GM19240 (cell line): ENCODE measurements at regions not wholly inside any gene's neighbourhood (a gene's known extent, or its start where the extent isn't known, plus 50 kb on each side); places are given as distances from the start of the nearest gene placed in this dataset.
"Not testable (repeated sequence)": the region's sequence is repeated elsewhere in the genome, so short reads cannot be mapped to it uniquely, and the experiment has no call there.

ENCODE experiments used
- DNase-seq: peaks from one replicate; pipeline ENCODE4 v3.0.0; 2011; ENCODE audit warnings: low spot score; ENCODE audit not compliant: insufficient read length

DNA sequence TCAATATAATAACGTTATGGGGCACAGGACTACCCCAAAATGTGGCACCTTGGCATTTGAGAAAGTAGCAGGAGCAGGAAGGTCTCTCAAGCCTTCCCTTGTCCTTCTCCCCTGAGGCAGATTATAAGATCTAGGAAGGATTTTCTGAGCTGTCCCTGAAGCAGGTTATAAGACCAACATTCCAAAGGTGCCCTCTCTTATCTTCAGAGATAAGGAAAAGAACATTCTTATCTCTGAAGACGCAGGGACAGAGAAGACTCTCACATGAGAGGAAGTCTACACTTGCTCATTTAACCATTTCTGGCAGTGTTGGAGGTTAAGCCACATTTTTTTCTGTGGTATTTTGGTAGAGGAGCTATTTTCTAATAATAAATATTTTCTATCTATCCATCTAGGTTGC, 437.9 kb upstream of the MAOA start:
- DNase-seq = no peak

DNA sequence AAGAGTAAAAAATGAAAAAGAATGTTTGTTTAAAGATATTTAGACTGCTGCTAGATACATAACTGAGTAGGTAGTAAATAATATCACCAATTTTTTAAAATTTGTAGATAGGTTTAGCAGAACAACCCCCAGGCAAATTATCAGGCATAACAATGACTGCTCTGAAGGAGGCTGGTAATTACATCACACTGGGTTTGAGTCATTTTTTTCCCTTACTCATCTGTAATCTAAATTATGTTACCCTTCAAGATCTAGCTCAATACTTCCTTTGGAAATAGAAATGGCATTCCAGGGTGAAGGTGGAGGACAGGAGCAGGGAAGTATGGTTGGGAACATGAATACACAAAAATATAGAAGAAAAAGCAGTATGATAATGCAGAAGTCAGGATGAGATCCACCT, 431.6 kb upstream of the MAOA start:
- no peak for DNase-seq

DNA sequence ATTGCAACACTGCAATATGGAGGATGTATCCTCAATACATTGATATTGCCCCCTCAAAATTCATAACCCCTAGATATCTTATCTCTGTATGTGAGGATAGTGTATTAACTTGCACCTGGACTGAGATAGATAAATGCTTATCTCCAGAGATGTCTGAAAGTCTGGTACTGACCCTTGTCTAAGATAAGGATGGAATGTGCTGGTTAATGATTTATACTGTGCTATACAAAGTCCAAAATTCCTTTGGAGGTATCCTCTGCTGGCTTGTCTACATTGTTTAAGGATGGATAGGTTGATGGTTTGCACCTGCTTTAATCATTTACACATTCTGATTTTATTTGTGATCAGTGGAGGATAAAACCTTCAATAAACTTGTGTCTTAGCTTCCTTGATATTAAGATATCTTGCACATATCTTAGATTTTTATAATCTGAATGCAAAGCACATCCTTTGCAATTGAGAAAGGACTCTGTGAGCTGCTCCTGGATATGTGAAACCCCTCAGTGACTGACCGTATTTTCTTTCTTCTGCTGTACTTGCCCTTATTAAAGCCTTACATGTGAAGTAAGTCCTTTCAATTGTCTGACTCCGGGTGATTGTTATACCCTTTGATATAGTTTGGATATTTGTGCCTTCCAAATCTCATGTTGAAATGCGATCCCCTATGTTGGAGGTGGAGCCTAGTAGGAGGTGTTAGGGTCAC, 430.3 kb upstream of the MAOA start:
- DNase-seq = no peak

DNA sequence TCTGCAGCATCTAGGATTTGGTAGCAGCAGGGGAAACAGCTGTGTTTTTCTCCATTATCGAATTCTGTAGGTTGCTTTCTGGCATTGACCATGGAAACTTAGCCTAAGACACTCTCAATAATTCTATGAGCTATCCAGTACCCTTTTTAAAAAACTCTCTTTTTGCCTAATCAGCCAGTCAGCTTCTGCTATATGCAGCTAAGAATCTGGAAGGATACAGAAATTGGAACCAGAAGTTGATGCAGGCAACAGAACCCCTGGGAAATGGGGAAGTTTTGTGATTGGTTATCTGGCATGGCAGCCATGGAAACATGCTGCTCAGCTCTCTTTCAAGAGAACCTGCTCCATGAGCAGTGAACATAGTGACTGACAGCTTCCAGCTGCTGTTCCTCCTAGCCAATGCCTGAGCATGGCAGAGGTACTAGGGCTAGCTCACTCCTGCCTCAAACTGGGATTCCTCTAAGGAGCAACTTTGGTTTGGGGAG, 417.6 kb upstream of the MAOA start:
- no peak for DNase-seq

DNA sequence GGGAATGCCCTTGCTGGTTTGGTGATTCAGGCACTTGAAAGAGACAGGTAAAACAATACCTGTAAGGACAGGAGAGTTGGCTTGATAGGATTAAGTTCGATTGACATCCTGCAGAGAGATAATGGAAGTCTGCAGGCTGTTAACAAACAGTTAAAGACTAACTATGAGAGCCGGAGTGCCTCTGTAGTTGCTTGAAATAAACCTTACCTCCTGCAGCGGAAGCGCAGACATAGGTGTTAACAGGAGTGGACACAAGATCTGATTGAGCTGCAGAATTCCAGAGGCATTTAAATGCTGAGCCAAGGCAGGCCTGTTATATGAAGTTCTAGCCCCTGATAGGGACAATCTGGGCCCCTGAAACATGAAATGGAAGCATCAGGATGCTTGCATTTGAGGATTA, 416.7 kb upstream of the MAOA start:
- no peak for DNase-seq

DNA sequence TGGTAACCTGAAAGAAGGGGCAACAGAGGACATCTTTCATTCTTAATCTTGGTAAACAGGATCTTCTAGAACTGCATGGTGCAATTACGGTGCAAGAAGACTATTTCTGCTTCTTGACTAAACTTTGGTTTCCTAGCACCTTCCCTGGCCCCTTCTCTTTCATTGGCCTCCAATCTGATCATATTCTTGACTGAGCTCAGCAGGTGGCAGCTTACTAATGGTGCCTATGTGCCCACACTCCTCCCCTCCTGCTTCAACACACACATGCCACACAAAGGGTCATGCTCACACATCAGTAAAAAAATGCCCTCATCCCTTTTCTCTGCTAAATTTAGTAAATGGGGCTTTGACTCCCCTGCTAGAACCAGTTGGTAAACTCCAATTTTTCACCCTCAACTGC, 400.5 kb upstream of the MAOA start:
- no peak for DNase-seq

DNA sequence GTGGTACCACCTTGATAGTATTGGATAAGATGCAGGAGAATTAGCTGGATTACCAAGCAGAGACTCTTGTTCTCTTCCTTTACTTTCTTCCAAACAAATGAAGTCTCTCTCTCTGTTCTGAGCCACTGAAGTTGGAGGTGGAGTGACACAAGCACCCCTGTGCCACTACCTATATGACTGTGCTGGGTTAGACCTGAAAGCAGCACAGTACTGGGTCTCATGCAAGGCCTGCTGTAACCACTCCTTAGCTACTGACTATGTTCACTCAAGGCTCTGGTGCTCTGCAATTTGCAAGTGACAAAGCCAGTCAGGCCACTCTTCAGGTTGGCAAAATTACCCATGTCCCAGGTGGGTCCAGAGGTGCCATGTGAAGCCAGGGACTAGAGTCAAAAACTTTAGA, 389.6 kb upstream of the MAOA start:
- DNase-seq = no peak

DNA sequence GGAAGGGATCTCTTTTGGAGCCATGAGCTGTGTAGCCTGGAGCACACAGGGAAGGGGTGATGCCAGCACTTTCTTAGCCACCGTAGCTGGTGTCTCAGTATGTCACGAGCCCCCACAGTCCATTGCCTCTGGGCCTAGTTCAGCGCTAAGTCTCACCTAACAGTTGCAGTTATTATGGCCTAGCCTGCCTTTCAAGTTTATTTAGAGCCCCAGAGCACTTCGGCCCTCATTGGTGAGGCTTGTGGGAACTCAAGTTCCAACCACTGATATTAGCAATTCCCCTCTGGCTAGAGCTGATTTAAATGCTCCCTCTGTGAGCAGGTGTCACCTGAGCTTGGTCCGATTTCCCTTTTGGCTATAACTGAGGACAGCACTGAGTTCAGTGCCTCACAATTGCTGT, 388.4 kb upstream of the MAOA start:
- no peak for DNase-seq

DNA sequence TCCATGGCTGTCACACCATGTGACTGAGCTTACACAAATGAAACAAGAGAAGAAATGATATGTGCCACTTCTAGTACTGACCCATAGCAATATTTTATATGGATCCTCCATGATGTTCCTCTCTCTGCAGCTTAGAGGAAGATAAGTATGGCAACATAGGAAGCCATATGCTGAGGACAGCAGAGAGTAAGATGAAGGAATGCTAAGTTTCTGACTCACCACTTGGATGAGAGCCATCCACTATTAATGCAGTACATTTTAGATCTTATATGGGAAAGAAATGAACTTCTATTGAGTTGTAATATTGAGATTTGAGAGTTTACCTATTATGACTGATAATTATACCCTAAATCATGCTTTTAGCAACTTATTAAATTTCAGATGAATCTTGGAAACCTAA, 386.9 kb upstream of the MAOA start:
- DNase-seq = no peak

DNA sequence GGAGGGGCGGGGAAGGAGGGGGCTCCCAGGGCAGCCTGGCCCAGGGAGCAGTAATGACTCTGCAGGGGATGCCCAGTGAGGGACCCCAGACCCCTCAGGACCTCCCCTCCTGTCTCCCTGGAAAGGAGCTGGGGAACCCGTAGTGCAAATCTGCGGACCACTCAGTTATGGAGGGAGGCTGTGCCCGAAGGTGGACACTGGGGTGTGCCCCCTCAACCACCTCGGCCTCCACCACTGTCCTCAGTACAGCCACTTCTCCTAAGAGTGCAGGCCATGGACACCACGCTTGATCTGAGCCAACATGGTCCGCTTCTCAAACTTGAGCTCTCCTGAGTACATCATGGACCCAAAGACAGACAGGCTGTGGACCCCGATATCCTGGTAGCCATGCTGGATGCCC, 378.2 kb upstream of the MAOA start:
- DNase-seq = no peak

DNA sequence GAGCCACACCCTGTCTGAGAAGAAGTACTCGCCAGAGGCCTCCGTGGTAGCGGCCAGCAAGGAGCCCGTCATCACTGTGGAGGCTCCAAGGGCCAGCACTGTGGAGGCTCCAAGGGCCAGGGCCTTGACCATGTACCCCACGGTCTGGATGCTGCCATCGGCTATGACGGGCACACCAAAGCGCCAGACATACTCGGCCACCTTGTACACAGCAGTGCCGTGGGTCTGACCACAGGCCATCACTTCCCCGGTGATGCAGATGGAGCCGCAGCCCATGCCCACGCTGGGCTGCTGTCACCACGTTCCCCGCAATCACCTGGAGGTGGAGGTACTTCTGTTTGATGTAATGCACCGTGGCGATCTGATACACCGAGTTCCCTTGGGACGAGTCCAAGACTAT, 377.7 kb upstream of the MAOA start:
- no peak for DNase-seq

DNA sequence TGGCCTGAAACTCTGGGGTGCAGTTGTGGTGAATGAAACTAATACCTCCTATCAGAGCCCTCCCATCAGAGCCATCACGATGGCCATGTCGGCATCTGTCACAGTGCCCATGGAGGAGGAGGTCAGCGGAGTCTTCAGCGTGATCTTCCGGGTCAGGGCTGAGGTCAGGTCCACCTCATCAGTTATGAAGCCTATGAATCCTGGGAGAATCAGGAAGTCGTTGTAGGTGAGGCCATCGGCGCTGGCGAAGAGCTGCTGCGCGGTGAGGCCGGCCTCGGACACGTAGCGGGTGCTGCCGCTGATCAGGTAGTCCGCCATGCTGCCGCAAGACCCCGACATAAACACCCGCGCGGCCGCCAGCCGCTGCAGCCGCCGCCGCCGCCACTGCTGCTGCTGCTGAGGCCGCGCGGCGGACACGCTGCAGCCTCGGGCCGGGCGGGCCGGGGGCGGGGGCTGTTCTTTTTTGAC, 376.7 kb upstream of the MAOA start:
- DNase-seq = no peak

DNA sequence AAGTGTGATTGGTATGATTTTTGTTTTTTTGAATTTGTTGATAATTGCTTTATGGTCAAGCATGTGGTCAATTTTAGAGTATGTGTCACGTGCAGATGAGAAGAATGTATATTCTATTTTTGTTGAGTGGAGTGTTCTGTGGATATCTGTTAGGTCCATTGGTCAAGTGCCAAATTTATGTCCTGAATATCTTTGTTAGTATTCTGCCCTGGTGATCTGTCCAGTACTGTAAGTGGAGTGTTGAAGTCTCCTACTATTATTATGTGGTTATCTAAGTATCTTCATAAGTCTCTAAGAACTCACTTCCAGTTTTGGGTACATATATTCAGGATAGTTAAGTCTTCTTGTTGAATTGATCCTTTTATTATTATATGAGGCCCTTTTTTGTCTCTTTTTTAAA, 372.9 kb upstream of the MAOA start:
- no peak for DNase-seq

DNA sequence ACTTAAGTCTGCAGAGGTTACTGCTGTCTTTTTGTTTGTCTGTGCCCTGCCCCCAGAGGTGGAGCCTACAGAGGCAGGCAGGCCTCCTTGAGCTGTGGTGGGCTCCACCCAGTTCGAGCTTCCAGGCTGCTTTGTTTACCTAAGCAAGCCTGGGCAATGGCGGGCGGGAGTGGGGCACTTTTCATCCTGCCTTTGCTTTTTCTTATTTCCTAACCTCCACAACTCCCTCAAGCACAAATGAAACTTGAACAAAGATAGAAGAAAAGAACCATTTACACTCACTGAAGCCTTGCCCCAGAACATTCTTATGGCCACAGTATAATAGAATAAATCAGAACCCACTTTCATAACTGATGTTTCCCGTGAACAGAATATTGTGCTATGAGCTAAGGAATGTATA, 344.5 kb upstream of the MAOA start:
- DNase-seq = not testable (repeated sequence)

DNA sequence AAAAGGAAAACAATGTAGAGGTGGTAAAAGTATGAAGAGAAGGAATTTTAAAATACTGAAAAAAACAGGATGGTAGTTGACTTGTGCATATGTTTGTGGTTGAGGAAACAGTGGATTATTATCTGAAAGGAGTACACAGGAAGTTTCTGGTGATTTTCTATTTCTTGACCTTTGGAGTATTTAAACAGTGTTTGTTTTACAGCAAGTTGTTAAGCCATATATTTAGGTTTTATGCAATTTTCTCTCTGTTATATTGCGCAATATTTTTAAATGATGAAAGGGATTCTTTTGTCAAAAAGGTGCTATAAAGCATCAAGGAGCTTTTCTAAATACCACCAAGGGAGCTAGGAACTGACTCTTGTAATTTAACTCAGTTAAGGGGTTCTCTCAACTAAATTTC, 343.1 kb upstream of the MAOA start:
- DNase-seq = no peak

DNA sequence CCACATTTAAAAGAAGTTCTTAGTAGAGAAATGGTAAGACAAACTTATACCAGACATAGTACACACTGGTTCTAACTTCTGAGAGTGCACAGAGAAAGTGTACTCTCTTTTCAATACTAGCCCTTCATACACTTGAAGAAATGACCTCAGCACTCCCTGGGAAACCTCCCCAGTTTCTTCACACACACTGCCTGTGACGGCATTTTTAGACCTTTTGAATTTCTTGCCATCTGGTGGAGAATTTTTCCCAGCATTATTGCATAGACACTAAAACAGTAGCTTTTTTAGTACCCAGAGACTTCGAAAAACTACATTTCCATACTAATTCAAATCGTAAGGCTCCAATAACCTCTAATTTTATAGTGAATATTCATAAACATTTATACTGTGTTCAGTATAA, 341.6 kb upstream of the MAOA start:
- no peak for DNase-seq

DNA sequence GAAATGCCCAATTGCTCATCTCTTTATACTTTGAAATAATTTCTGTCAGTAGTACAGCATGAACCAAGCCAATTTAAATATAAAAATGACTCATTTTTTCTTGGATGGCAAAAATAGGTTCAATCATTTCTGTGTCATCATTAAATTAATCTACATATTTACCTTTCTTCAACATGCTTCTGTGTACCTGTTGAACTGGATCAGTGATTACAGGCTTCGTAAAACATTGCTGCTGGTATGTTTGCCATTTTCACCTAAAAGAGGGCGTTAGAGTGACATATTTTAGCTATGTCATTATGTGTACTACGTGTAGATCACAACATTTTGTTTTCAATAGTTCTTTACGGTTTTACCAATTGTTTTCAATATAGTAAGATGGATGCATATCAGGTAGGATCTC, 340.5 kb upstream of the MAOA start:
- no peak for DNase-seq

DNA sequence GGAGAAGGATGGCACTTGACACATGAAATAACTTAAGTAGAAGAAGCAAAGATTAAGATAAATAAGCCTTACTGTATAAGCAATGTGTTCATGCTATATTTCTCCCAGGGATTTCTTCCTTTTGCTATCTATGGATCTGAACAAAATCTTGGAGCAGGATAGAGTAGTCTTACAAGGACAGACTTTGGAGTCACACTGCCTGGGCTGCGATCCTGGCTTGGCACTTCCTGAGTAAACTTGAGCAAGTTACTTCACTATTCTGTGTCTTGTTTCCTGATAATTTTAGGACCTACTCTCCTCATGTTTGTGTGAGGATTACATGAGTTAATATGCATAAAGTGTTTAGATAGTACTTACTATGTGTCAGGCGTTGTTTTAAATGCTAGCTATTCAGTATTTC, 340.0 kb upstream of the MAOA start:
- DNase-seq = no peak

DNA sequence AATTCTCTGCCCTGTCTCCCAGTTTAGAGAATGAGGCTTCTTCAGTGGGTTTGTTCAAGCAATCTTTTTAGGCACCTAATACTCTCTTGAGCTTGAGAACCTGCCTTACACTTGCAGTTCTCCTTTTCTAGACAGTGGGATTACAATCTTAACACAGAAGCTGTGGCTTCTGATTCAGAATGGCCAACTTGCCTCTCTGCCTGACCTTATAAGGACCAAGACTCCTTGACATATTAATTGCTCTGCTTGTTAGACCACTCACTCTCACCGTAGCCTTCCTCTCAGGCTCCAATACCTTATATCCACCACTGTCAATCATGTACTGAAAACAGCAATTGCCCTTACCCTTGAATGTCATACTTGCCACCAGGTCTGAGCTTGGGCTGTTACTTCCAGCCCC, 338.7 kb upstream of the MAOA start:
- no peak for DNase-seq

DNA sequence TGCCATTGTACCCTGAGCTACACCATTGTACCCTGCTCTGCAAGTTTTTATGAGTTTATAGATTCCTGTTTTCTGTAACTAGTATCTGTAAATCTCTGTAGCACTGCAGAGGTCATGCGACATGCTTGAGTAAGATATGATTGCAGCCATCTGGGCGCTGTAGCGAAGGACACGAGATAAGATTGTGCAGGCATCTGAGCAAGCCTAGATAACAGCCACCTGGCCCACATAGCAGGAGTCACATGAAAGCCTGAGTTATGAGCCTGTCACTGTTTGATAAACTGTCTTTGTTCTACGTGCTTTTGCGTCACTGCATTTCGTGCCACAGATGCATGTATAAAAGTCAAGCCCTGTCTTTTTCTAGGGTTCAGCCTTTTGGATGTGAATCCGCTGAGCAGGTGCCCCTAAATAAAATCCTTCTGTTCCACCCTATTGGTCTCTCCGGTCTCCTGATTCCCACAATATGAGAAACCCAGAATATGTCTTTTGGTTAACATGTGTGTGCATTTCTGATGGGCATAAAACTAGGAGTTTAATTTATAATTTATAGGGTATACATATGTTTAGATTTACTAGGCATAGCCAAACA, 327.6 kb upstream of the MAOA start:
- no peak for DNase-seq

DNA sequence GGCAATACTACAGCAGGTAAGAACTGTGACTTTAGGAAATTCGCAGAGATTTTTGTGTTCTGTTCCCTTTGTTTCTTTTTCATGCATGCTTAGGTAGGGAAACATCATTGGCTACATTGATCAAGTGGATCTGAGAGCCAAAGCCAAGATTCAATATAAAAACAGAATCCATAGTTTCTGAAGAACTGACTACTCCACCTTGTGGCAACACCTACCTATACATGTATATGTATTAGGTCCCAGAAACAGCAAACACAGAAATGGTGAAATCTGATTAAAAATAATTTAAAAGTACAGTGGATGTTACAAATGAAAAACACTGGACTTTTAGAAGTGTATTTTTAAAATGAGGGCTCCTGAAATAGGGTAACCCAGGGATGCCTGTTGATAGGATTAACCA, 322.6 kb upstream of the MAOA start:
- DNase-seq = no peak

DNA sequence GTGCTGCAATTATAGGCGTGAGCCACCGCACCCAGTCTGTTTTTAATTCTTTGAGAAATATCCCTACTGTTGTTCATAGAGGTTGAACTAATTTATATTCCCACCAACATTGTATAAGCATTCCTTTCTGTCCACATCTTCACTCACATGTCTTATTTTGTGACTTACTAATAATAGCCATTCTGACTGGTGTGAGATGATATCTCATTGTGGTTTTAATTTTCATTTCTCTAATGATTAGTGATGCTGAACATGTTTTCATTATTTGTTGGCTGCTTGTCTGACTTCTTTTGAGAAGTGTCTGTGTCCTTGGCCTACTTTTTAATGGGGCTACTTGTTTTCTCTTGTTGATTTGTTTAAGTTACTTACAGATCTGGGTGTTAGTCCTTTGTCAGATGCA, 310.9 kb upstream of the MAOA start:
- DNase-seq = no peak

DNA sequence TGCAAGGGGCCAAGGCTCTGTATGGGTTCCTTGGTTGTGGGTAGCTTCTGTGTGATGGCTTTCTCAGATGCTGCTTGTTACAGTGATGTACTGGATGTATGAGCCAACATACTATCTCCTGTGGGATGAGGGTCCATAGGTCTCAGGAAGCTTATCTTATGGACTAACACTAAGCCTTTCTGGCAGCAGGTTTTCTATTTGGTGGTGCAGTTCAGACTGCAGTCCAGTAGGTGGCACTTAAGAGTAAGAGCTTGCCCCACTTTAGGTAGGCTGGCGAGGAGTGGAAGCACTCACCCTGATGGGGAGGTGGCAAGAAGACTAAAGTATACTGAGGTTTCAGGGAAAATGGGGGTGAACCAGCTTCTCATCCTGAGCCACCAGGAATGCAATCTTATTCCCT, 306.7 kb upstream of the MAOA start:
- peak; percentile 8 for DNase-seq
